Thyroid gland (tissue), 4 donors: ENCODE measurements at regions not wholly inside any gene's neighbourhood (a gene's known extent, or its start where the extent isn't known, plus 50 kb on each side); places are given as distances from the start of the nearest gene placed in this dataset.

Experiments
- CTCF ChIP-seq, 6 experiments: fragments of 200-600 bp in 3 of 6; fragments of 450-650 bp in 3 of 6; sonication (generic) in 3 of 6; IDR thresholded peaks; one replicate each; pipeline ENCODE4 v1.5.1; 2016 to 2019; ENCODE audit warnings: antibody characterized with exemption in 6 of 6, mild to moderate bottlenecking in 2 of 6, inconsistent platforms in 1 of 6, moderate library complexity in 1 of 6
- POLR2A ChIP-seq, 2 donors: fragments of 450-650 bp; IDR thresholded peaks; one replicate each; pipeline ENCODE4 v1.6.1; 2017; ENCODE audit warnings: antibody characterized with exemption in 2 of 2, mild to moderate bottlenecking in 2 of 2, moderate library complexity in 1 of 2

GRCh38 chr5:88979244-88979643, 96.3 kb upstream of the MEF2C start:
- TF ChIP-seq CTCF (IDR thresholded peaks at IDR 0.05) = no peak
- no peak for TF ChIP-seq POLR2A (IDR thresholded peaks at IDR 0.05)
